ENCODE measurements at regions not wholly inside any gene's neighbourhood (a gene's known extent, or its start where the extent isn't known, plus 50 kb on each side); places are given as distances from the start of the nearest gene placed in this dataset.

DNA sequence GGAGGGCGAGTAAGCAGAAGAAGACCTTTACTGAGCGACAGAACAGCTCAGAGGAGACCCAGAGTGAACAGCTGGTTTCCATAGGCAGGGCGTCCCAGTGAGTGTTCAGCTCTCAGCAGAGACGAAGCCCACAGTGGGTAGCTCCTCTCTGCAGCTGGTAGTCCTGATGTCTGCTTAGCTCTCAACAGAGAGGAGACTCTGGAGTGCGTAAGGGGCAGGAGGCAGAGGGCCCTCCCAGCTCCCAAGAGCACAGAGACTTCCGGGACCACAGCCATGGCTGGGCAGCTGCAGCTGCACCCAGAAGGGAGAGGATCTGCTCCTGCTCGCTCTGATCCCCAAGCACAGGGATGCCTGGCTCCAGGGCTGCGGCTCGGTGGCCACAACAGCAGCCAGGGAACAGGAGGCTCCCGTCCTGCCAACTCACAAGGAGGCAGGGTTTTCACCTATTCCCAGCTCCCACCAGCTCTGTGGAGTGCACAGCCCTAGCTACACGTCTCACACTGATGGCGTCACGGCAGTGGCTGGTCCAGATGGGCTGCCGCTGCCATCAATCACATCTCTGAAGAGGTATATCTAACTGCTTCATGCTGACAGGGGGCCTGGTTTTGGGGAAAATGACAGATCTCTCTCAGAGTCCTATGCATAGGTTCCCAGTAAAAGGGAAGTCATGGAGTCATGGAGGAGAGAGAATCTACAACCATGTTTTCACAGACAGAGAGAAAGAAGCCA is 2660.1 kb upstream of the PCDH20 start (continued):
- TF ChIP-seq, protein P1, sequence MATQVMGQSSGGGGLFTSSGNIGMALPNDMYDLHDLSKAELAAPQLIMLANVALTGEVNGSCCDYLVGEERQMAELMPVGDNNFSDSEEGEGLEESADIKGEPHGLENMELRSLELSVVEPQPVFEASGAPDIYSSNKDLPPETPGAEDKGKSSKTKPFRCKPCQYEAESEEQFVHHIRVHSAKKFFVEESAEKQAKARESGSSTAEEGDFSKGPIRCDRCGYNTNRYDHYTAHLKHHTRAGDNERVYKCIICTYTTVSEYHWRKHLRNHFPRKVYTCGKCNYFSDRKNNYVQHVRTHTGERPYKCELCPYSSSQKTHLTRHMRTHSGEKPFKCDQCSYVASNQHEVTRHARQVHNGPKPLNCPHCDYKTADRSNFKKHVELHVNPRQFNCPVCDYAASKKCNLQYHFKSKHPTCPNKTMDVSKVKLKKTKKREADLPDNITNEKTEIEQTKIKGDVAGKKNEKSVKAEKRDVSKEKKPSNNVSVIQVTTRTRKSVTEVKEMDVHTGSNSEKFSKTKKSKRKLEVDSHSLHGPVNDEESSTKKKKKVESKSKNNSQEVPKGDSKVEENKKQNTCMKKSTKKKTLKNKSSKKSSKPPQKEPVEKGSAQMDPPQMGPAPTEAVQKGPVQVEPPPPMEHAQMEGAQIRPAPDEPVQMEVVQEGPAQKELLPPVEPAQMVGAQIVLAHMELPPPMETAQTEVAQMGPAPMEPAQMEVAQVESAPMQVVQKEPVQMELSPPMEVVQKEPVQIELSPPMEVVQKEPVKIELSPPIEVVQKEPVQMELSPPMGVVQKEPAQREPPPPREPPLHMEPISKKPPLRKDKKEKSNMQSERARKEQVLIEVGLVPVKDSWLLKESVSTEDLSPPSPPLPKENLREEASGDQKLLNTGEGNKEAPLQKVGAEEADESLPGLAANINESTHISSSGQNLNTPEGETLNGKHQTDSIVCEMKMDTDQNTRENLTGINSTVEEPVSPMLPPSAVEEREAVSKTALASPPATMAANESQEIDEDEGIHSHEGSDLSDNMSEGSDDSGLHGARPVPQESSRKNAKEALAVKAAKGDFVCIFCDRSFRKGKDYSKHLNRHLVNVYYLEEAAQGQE (IDR thresholded peaks at IDR 0.05; ENCODE audit: borderline replicate concordance in 1 of 2, low read depth in 1 of 2, low read length in 2 of 2), result no peak
- TF ChIP-seq GTF2F1 (IDR thresholded peaks at IDR 0.05; ENCODE audit: low read length) (no peak), RNF2 (conservative IDR thresholded peaks at IDR 0.05; ENCODE audit: low read depth) (no peak), RFXANK (CRISPR knock-in tag; IDR thresholded peaks at IDR 0.05) (no peak), POLR2AphosphoS5 (IDR thresholded peaks at IDR 0.05; ENCODE audit: low read depth, low read length) (peak; percentile 75), KAT7 (CRISPR knock-in tag; IDR thresholded peaks at IDR 0.05; ENCODE audit: borderline replicate concordance) (0 out of 2 replicates have a peak, but pooled peaks have one; percentile 49), ZNF780A (CRISPR knock-in tag; IDR thresholded peaks at IDR 0.05) (peak; percentile 38; the same call in 1 of the 2 replicates), RFX3 (CRISPR knock-in tag; IDR thresholded peaks at IDR 0.05) (no peak), ZFP41 (CRISPR knock-in tag; IDR thresholded peaks at IDR 0.05; ENCODE audit: borderline replicate concordance) (no peak), ZFP82 (CRISPR knock-in tag; IDR thresholded peaks at IDR 0.05; ENCODE audit: borderline replicate concordance) (peak; percentile 26; the same call in 1 of the 2 replicates), ZNF260 (CRISPR knock-in tag; IDR thresholded peaks at IDR 0.05; ENCODE audit: borderline replicate concordance, low read depth) (no peak), TSC22D2 (CRISPR knock-in tag; IDR thresholded peaks at IDR 0.05; ENCODE audit: borderline replicate concordance) (no peak)
- TF ChIP-seq, protein P2, sequence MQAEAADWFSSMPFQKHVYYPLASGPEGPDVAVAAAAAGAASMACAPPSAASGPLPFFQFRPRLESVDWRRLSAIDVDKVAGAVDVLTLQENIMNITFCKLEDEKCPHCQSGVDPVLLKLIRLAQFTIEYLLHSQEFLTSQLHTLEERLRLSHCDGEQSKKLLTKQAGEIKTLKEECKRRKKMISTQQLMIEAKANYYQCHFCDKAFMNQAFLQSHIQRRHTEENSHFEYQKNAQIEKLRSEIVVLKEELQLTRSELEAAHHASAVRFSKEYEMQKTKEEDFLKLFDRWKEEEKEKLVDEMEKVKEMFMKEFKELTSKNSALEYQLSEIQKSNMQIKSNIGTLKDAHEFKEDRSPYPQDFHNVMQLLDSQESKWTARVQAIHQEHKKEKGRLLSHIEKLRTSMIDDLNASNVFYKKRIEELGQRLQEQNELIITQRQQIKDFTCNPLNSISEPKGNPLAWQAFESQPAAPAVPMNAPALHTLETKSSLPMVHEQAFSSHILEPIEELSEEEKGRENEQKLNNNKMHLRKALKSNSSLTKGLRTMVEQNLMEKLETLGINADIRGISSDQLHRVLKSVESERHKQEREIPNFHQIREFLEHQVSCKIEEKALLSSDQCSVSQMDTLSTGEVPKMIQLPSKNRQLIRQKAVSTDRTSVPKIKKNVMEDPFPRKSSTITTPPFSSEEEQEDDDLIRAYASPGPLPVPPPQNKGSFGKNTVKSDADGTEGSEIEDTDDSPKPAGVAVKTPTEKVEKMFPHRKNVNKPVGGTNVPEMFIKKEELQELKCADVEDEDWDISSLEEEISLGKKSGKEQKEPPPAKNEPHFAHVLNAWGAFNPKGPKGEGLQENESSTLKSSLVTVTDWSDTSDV (CRISPR knock-in tag; IDR thresholded peaks at IDR 0.05), result no peak; the same call in 1 of the 2 replicates
- TF ChIP-seq, protein P3, sequence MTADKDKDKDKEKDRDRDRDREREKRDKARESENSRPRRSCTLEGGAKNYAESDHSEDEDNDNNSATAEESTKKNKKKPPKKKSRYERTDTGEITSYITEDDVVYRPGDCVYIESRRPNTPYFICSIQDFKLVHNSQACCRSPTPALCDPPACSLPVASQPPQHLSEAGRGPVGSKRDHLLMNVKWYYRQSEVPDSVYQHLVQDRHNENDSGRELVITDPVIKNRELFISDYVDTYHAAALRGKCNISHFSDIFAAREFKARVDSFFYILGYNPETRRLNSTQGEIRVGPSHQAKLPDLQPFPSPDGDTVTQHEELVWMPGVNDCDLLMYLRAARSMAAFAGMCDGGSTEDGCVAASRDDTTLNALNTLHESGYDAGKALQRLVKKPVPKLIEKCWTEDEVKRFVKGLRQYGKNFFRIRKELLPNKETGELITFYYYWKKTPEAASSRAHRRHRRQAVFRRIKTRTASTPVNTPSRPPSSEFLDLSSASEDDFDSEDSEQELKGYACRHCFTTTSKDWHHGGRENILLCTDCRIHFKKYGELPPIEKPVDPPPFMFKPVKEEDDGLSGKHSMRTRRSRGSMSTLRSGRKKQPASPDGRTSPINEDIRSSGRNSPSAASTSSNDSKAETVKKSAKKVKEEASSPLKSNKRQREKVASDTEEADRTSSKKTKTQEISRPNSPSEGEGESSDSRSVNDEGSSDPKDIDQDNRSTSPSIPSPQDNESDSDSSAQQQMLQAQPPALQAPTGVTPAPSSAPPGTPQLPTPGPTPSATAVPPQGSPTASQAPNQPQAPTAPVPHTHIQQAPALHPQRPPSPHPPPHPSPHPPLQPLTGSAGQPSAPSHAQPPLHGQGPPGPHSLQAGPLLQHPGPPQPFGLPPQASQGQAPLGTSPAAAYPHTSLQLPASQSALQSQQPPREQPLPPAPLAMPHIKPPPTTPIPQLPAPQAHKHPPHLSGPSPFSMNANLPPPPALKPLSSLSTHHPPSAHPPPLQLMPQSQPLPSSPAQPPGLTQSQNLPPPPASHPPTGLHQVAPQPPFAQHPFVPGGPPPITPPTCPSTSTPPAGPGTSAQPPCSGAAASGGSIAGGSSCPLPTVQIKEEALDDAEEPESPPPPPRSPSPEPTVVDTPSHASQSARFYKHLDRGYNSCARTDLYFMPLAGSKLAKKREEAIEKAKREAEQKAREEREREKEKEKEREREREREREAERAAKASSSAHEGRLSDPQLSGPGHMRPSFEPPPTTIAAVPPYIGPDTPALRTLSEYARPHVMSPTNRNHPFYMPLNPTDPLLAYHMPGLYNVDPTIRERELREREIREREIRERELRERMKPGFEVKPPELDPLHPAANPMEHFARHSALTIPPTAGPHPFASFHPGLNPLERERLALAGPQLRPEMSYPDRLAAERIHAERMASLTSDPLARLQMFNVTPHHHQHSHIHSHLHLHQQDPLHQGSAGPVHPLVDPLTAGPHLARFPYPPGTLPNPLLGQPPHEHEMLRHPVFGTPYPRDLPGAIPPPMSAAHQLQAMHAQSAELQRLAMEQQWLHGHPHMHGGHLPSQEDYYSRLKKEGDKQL (CRISPR knock-in tag; IDR thresholded peaks at IDR 0.05; ENCODE audit: low read depth), result no peak
- TF ChIP-seq, protein P4, sequence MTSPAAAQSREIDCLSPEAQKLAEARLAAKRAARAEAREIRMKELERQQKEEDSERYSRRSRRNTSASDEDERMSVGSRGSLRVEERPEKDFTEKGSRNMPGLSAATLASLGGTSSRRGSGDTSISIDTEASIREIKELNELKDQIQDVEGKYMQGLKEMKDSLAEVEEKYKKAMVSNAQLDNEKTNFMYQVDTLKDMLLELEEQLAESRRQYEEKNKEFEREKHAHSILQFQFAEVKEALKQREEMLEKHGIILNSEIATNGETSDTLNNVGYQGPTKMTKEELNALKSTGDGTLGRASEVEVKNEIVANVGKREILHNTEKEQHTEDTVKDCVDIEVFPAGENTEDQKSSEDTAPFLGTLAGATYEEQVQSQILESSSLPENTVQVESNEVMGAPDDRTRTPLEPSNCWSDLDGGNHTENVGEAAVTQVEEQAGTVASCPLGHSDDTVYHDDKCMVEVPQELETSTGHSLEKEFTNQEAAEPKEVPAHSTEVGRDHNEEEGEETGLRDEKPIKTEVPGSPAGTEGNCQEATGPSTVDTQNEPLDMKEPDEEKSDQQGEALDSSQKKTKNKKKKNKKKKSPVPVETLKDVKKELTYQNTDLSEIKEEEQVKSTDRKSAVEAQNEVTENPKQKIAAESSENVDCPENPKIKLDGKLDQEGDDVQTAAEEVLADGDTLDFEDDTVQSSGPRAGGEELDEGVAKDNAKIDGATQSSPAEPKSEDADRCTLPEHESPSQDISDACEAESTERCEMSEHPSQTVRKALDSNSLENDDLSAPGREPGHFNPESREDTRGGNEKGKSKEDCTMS (CRISPR knock-in tag; conservative IDR thresholded peaks at IDR 0.05), result no peak
